Esophagus muscularis mucosa (tissue), 4 donors: ENCODE measurements at regions not wholly inside any gene's neighbourhood (a gene's known extent, or its start where the extent isn't known, plus 50 kb on each side); places are given as distances from the start of the nearest gene placed in this dataset.
A peak's percentile ranks its signal among the peaks of the same experiment; 100 is the strongest.

ENCODE experiments used
- DNase-seq: peaks from one replicate; pipeline ENCODE4 v3.0.0-alpha.2; 2017; ENCODE audit errors: extremely low spot score
- H3K27ac ChIP-seq, 4 donors: fragments of 200-600 bp; sonication (generic); replicated peaks in 1 of 4; 1 replicate in 3 of 4; 2 replicates in 1 of 4; pipeline ENCODE4 v1.5.1; 2016 to 2019; ENCODE audit warnings: mild to moderate bottlenecking in 1 of 4
- H3K27me3 ChIP-seq, 4 donors: fragments of 200-600 bp; sonication (generic); one replicate each; pipeline versions ENCODE4 v1.5.1 to v1.6.0; 2016 to 2019
- H3K36me3 ChIP-seq, 4 donors: fragments of 200-600 bp; sonication (generic); one replicate each; pipeline ENCODE4 v1.5.1; 2016 to 2019
- H3K4me1 ChIP-seq, 4 donors: fragments of 200-600 bp; sonication (generic); one replicate each; pipeline ENCODE4 v1.5.1; 2016 to 2019
- H3K4me3 ChIP-seq, 4 donors: fragments of 200-600 bp; sonication (generic); 1 replicate in 2 of 4; 2 replicates in 2 of 4; pipeline ENCODE4 v1.5.1; 2016 to 2019; ENCODE audit warnings: mild to moderate bottlenecking in 4 of 4, moderate library complexity in 1 of 4
- H3K9me3 ChIP-seq, 4 donors: fragments of 200-600 bp; sonication (generic); 1 replicate in 3 of 4; 2 replicates in 1 of 4; pipeline ENCODE4 v1.5.1; 2016 to 2019
- EP300 ChIP-seq: sonication (generic); formaldehyde crosslinking; IDR thresholded peaks from one replicate; pipeline ENCODE4 v1.6.1; 2017; ENCODE audit warnings: antibody characterized with exemption
- POLR2A ChIP-seq: fragments of 450-650 bp; IDR thresholded peaks from one replicate; pipeline ENCODE4 v1.6.1; 2017; ENCODE audit warnings: antibody characterized with exemption, moderate library complexity, mild to moderate bottlenecking, low read depth
- POLR2AphosphoS5 ChIP-seq, 2 donors: sonication (generic); formaldehyde crosslinking; IDR thresholded peaks; one replicate each; pipeline ENCODE4 v1.6.1; 2017; ENCODE audit warnings: antibody characterized with exemption in 2 of 2
- WGBS: methylation state at CpG from one replicate; pipeline ENCODE4 v1.1.5; 2018; 5-methylcytosine and 5-hydroxymethylcytosine counted together
- intact Hi-C: fragments of 100-400 bp; cut with DNase I; formaldehyde crosslinking; loops from one replicate; pipeline ENCODE4 v1.15.1; 2023
- TF ChIP-seq, protein P1 (sequence below), 3 experiments: fragments of 200-600 bp in 2 of 3; fragments of 450-650 bp in 1 of 3; sonication (generic) in 2 of 3; IDR thresholded peaks; one replicate each; pipeline ENCODE4 v1.5.1; 2017 to 2019; ENCODE audit warnings: antibody characterized with exemption in 3 of 3, mild to moderate bottlenecking in 2 of 3, moderate library complexity in 1 of 3

DNA sequence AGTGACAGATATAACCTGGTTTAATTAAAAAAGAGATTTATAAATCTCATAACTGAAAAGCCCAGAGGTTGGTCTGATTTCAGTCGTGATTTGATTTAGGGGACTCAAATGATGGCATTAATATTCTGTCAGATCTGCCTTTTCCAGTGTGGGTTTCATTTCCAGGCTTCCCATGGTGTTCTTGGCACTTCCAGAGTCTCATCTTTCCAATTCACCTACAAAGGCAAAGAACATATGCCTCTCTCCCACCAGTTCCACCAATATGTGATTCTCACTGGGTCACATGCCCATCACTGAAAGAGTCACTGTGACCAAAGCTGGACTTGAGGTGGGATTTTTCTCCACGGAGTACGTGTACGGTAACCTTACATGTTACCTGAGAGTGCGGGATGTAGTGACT lies 137.4 kb upstream of the IL12B start:
- Histone ChIP-seq H3K27me3 (no peaks in the 10 kb centered on the region), H3K27ac (no peak overlapping the region), H3K9me3 (no peaks in the 10 kb centered on the region), H3K4me1 (peaks cover 0 to under 1% (median 0%) of the 10 kb centered on the region in 4 donors), H3K4me3 (no peak overlapping the region), H3K36me3 (no peaks in the 10 kb centered on the region)
- no peak for TF ChIP-seq POLR2AphosphoS5 (IDR thresholded peaks at IDR 0.05)
- TF ChIP-seq, protein P1, sequence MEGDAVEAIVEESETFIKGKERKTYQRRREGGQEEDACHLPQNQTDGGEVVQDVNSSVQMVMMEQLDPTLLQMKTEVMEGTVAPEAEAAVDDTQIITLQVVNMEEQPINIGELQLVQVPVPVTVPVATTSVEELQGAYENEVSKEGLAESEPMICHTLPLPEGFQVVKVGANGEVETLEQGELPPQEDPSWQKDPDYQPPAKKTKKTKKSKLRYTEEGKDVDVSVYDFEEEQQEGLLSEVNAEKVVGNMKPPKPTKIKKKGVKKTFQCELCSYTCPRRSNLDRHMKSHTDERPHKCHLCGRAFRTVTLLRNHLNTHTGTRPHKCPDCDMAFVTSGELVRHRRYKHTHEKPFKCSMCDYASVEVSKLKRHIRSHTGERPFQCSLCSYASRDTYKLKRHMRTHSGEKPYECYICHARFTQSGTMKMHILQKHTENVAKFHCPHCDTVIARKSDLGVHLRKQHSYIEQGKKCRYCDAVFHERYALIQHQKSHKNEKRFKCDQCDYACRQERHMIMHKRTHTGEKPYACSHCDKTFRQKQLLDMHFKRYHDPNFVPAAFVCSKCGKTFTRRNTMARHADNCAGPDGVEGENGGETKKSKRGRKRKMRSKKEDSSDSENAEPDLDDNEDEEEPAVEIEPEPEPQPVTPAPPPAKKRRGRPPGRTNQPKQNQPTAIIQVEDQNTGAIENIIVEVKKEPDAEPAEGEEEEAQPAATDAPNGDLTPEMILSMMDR (IDR thresholded peaks at IDR 0.05) = no peak
- TF ChIP-seq EP300 = no peak
- no peak for TF ChIP-seq POLR2A
- no peak for DNase-seq
- intact Hi-C loops = no loop called here
- 92% methylated on average over 5 of the region's 5 CpGs for WGBS

DNA sequence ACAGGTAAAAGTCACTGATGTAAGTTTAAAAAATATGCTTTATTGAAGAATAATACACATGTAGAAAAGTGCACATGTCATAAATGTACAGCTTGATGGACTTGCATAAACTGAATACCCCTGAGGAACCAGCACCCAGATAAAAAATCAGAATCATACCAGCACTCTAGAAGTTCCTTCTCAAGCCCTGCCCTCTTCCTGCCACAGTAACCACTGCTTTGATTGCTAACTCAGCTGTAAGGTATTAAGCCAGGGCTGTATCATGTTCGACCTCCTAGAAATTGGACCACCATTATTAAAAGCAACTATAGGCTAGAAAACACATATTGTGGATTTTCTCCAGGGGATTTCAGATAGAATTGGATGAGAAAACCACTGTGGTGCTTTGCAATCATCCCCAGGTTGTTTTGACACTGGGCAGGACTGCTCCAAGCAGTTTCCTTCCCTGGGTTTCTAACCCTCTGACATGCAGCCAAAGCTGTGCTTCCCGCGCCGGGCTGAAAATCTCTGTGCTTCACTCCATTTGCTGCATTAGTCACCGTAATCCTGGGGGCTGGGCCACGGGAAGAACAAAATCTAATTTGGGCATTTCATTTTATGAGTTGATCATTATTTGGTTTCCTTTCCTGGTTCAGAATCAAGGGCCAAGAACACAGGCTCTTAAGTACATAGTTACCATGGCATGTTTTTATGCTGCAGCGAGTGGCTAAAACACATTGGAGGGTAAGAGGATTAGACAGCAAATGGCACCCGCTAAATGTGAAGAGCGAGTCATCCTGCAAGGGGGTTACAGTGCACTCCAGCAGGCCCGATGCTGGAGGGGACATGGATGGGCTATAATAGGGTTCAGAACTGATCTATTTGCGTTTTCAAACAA lies 139.4 kb upstream of the IL12B start:
- no peak overlapping the region for H3K4me3 ChIP-seq
- DNase-seq = peak; percentile 64
- no peak for TF ChIP-seq POLR2AphosphoS5 (IDR thresholded peaks at IDR 0.05)
- no peak for TF ChIP-seq POLR2A
- TF ChIP-seq, protein P1 (IDR thresholded peaks at IDR 0.05) = no peak
- TF ChIP-seq EP300 = no peak
- intact Hi-C loops = no loop called here
- no peaks in the 10 kb centered on the region for H3K27me3 ChIP-seq
- no peaks in the 10 kb centered on the region for H3K36me3 ChIP-seq
- H3K27ac ChIP-seq = no peak overlapping the region
- H3K9me3 ChIP-seq = peaks cover 0 to 4% (median 3%) of the 10 kb centered on the region in 4 donors
- 90% methylated on average over 11 of the region's 11 CpGs for WGBS
- no peaks in the 10 kb centered on the region for H3K4me1 ChIP-seq

DNA sequence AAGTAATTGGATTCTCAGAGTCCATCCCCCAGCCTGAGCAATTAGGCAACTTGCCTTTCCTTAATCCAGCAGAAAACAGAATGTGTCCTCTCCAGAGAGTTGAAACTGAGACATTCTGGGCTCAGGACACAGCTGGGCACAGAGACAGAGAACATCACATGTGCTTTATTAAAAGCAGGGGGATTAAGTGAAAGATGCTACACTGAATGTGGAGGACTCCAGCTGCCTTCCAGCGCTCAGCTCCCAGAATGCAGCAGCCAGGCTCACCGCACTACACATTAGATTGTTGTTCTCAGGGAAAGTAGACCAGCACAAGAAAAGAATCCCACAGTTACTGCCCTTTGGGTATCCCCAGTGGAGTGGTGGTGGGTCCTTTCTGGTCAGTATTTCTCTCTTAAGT lies 141.6 kb upstream of the IL12B start:
- H3K4me3 ChIP-seq = no peak overlapping the region
- TF ChIP-seq EP300 (no peak), POLR2AphosphoS5 (IDR thresholded peaks at IDR 0.05) (peak in 1 of 2 donors; percentile 25)
- TF ChIP-seq, protein P1 (IDR thresholded peaks at IDR 0.05) = no peak
- H3K27ac ChIP-seq = no peak overlapping the region
- H3K36me3 ChIP-seq = no peaks in the 10 kb centered on the region
- no peaks in the 10 kb centered on the region for H3K4me1 ChIP-seq
- H3K9me3 ChIP-seq = peaks cover 0 to 20% (median 13%) of the 10 kb centered on the region in 4 donors
- no peaks in the 10 kb centered on the region for H3K27me3 ChIP-seq
- 68% methylated on average over 2 of the region's 2 CpGs for WGBS
- intact Hi-C loops = no loop called here
- peak; percentile 88 for DNase-seq

DNA sequence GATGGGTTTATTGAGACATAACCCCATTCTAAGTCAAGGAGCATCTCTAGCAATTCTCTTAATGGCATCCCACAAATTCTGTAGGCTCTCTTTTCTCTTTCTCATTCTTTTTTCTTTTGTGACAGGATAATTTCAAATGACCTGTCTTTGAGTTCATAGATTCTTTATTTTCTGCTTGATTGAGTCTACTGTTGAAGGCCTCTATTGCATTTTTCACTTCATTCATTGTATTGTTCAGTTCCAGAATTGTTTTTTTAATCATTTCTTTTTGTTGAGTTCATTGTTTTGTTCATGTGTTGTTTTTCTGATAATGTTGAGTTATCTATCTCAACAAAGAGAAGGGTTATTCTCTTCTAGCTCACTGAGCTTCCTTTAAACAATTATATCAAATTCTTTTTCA lies 144.7 kb upstream of the IL12B start:
- H3K4me1 ChIP-seq = no peaks in the 10 kb centered on the region
- H3K9me3 ChIP-seq = peaks cover 0 to 20% (median 13%) of the 10 kb centered on the region in 4 donors
- no peaks in the 10 kb centered on the region for H3K27me3 ChIP-seq
- H3K27ac ChIP-seq = no peak overlapping the region
- no peak for DNase-seq
- no peaks in the 10 kb centered on the region for H3K36me3 ChIP-seq
- no peak overlapping the region for H3K4me3 ChIP-seq
- intact Hi-C loops = no loop called here
- no peak for TF ChIP-seq POLR2AphosphoS5 (IDR thresholded peaks at IDR 0.05)
- no peak for TF ChIP-seq POLR2A
- TF ChIP-seq, protein P1 (IDR thresholded peaks at IDR 0.05) = no peak
- TF ChIP-seq EP300 = no peak
